GM19351 (cell line): ENCODE measurements at regions not wholly inside any gene's neighbourhood (a gene's known extent, or its start where the extent isn't known, plus 50 kb on each side); places are given as distances from the start of the nearest gene placed in this dataset.

Source experiments
- ATAC-seq: cut with Tn5 transposase; IDR thresholded peaks from one replicate; pipeline ENCODE4 v1.9.1; 2021; ENCODE audit warnings: mild to moderate bottlenecking, moderate library complexity; ENCODE audit not compliant: unreplicated experiment

DNA sequence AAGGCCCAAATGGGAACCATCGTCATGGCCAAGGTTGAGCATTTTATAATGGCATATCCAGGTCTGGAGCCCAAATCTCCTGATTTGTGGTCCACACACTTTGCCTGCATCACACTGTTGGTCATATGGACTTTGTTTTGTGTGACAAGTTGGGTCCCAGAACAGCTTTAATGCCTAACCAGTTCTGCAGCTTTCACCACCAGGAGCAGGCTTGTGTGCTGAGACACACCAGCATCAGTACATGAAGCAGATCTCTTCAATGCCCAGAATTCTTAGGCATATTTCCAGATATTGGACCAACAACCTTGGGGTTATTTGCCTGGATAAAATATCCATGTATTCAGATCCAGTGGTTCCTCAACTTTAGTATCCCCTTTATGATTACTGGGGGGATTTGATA lies 371.3 kb downstream of the FBXW7 start:
- ATAC-seq = no peak

DNA sequence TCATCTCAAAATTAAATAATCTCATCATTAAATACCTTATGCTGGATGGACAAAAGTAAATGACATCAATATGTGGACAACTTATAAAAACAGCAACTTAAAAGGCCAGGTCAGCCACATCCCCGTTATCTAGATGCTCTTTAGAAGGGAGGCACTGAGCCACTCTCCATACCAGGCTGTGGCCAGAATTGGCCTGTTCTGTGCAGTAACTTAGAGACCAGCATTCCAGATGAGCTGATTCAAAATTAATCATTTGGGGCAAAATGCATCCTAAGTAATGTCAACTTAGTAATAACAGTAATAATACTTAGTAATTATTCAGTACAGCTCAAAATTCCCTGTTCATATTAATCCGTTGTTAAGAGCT lies 373.6 kb downstream of the FBXW7 start:
- no peak for ATAC-seq

DNA sequence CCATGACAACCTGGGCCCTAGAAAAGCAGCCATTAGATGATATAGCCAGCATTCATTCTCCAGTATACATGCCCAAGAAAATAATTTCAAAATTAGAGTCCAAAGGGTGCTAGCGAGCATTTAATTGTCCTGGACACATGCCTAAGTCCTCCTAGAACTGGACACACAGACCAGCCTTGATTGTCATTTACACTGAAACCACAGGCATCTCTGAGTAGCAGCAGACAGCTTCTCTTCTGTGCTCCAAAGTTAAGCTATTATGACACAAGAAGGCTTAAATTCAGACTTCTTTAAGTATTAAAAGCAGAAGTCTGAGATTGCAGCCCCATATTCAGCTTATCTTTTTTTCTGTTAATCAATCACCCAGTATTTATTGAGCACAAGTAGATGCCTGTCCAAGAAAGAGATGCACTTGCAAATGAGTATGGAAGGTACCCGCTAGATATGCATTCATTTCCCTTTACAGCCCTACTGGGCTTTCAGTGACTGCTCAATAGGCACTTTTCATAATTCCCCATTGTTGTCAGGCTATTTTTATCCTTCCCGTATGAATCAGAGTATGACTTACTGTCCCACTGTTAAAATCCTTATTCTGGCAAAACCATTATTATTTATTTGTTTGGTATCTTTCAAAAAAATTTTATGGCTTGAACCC lies 374.1 kb downstream of the FBXW7 start:
- ATAC-seq = no peak

DNA sequence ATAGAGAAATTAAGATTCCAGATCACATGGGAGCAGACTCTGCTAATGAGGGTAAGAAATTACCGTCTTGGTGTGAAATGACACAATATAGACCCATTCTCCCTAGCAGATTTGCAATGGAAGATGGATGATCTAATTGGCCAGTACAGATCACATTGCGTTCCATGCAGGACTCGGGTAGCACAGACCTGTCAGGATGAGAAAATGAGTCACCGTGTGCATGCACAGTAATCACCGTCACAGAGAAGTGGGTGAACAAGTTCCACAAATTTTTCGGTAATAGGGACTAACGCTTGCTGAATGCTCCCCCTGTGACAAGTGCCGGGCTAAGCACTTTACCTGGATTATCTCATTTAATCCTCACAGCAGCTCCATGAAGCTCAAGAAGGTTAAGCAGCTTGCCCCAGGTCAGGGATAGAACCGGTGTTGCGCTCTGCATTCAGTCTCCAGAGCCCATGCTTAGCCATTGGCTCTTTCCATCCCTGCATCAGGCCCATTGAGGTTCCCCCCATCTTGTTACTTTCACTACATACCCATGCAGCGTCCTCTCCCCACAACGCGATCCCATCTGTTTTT lies 375.6 kb downstream of the FBXW7 start:
- no peak for ATAC-seq

GRCh38 chr4:152159773-152160172 lies 376.1 kb downstream of the FBXW7 start:
- ATAC-seq = no peak

DNA sequence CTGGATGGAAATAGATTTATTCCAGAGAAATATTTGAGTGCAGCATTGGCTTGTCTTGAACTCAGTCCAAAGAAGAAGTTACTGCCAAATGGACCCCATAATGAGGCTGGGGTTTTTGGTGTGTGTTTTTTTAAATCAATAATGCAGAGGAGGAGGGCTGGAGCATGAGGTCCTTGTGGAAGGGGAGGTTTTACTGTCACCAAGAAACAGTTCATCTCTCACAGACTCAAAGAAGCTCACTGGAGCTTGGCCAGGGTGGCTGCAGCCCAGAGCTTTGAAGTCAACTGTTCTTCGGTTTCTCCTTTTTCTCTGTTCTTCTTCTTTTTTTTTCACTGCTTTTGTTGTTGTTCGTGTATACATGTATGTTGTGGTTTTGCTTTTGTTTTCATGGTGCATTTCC lies 377.7 kb downstream of the FBXW7 start:
- ATAC-seq = no peak

GRCh38 chr4:152157629-152158028 lies 378.3 kb downstream of the FBXW7 start:
- ATAC-seq = no peak

DNA sequence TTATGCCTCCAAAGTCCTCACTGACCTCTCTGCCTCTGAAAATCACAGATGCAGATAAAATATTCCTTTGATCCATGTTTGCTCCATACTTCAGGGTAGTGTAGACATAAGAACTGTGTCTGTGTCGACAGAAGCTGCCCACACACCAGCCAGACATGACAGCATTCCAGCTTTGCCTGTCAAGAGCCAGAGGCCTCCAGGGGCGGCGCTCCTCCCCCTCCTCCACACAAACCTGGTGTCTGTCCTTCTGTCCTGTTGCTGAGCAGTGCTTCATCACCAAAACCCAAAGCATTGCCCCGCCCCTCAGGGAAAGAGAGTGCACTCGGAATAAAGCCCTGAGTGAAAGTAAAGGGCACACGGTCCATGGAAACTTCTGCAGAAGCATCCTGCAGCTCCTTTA lies 379.4 kb downstream of the FBXW7 start:
- ATAC-seq = no peak

- ATAC-seq = no peak
Measured at GRCh38 chr4:152155070-152155469, 380.8 kb downstream of the FBXW7 start.

- ATAC-seq = no peak
Measured at GRCh38 chr4:152154433-152154832, 381.5 kb downstream of the FBXW7 start.

DNA sequence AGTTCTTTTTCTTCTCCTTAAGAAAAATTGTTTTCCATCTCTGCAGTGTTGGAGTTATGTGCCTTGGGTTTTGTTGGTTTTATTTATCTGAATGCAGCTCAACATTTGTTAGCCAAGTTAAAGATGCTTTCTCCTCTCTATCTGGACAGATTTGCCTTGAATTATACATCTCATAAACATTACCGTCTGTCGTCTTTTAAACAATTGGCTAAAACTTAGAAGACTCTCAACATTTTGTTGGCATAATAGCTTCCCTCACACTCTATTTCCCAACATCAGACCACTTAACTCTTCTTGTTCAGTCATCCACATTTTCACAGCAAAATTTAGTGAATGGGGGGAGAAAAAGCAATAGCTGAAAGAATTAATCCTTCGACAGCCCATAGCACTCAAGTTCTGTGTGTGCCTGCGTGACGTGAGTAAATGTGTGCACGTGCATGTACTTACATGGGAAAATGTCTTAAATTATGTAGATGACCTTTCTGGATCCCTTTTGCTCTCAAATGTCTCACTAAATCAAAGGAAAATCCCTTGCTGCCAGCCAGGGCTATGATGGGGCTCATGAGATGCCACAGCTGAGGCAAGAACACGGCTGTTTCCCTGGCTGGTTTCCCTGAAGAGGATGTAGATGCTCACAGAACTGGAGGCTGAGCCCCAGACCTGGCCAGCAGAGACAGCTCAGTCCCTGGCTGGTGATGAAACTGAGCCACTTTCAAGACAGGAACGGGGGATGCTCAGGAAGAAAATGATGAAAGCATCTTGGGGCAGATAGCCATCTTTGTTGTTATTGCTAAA lies 382.2 kb downstream of the FBXW7 start:
- no peak for ATAC-seq

DNA sequence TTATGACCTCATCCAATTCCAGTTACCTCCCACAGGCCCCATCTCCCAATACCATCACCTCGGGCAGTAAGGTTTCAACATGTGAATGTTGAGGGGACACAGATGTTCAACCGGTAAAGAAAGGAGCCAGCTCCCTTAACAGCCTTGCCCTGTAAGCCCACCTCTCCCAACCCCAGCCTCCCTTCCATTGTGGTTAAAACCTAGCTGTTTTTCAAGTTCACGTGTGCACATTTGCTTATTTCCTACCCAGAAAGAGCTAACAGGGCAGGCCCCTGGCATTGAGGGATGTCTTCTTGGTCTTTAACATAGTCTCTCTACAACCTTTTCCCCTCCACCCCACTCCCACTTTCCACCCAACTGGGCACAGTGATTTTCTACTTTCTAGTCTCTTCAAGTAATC lies 385.7 kb downstream of the FBXW7 start:
- ATAC-seq = no peak

GRCh38 chr4:152149745-152150144 lies 386.1 kb downstream of the FBXW7 start:
- no peak for ATAC-seq

- no peak for ATAC-seq
Measured at GRCh38 chr4:152148057-152148456, 387.2 kb upstream of the GATB start.

DNA sequence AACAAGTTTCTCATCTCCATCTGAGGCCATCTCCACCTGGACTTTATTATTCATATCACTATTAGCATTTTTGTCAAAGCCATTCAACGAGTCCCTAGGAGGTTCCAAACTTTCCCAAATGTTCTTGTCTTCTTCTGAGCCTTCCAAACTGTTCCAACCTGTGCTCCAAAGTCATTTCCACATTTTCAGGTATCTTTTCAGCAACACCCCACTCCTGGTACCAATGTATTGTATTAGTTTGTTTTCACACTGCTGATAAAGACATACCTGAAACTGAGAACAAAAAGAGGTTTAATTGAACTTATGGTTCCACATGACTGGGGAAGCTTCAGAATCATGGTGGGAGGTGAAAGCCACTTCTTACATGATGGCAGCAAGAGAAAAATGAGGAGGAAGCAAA lies 385.4 kb upstream of the GATB start:
- no peak for ATAC-seq

DNA sequence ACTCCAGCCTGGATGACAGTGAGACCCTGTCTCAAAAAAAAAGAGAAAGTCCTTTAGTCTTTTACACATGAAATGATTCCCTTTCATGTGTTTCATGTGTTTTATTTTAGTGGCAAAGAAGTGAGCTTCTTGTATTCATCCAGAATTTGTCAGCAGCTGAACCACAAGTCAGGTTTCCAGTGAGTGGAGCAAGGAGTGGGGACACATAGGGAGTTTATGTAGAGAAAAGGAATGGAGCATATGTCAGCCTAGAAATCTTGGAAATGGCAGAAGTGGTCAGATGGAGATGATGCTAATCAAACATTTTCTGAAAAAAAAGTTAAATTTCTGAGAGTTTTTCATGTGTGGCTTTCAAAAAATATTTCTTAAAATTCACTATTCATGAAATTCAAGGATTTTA lies 383.0 kb upstream of the GATB start:
- ATAC-seq = no peak

- no peak for ATAC-seq
Measured at GRCh38 chr4:152138451-152138850, 377.6 kb upstream of the GATB start.

DNA sequence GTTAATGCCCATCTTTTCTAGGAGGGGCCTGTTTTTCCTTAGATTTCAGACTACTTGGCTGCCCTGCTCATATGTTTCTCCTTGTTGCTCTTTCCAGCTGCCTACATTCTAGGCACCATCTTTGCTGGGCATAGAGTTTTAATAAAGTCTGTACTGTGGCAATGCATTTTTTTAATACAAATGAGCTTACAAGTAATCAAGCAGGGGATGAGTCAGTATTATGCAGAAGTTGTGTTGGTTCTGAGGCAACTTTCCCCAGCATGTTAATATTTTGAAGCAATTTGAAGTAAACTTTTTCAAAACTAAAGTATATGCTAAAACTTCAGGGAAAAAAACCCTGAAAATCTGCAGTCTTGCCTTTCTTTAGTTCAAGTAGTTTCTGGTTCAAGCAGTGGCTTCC lies 372.0 kb upstream of the GATB start:
- ATAC-seq = no peak

DNA sequence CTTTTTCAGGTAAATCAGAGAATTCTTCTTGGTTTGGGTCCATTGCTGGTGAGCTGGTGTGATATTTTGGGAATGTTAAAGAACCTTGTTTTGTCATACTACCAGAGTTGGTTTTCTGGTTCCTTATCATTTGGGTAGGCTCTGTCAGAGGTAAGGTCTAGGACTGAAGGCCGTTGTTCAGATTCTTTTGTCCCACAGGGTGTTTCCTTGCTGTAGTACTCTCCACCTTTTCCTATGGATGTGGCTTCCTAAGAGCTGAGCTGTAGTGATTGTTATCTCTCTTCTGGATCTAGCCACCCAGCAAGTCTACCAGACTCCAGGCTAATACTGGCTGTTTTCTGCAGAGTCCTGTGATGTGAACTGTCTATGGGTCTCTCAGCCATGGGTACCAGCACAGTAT lies 367.5 kb upstream of the GATB start:
- ATAC-seq = no peak

- ATAC-seq = no peak
Measured at GRCh38 chr4:152126238-152126637, 365.4 kb upstream of the GATB start.

- no peak for ATAC-seq
Measured at GRCh38 chr4:152118819-152119553, 358.2 kb upstream of the GATB start.
